ENCODE measurements at regions not wholly inside any gene's neighbourhood (a gene's known extent, or its start where the extent isn't known, plus 50 kb on each side); places are given as distances from the start of the nearest gene placed in this dataset.

- TF ChIP-seq, protein P1, sequence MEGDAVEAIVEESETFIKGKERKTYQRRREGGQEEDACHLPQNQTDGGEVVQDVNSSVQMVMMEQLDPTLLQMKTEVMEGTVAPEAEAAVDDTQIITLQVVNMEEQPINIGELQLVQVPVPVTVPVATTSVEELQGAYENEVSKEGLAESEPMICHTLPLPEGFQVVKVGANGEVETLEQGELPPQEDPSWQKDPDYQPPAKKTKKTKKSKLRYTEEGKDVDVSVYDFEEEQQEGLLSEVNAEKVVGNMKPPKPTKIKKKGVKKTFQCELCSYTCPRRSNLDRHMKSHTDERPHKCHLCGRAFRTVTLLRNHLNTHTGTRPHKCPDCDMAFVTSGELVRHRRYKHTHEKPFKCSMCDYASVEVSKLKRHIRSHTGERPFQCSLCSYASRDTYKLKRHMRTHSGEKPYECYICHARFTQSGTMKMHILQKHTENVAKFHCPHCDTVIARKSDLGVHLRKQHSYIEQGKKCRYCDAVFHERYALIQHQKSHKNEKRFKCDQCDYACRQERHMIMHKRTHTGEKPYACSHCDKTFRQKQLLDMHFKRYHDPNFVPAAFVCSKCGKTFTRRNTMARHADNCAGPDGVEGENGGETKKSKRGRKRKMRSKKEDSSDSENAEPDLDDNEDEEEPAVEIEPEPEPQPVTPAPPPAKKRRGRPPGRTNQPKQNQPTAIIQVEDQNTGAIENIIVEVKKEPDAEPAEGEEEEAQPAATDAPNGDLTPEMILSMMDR (IDR thresholded peaks at IDR 0.05; ENCODE audit: control extremely low read depth, extremely low read depth), result no peak
- H3K9me3 ChIP-seq (ENCODE audit: control insufficient read depth in 4 of 4, insufficient read depth in 3 of 4, low read length in 3 of 4), result no peaks in the 10 kb centered on the region
- H3K36me3 ChIP-seq (ENCODE audit: control insufficient read depth in 4 of 4, insufficient read depth in 4 of 4, low read length in 4 of 4), result no peaks in the 10 kb centered on the region
- DNase-seq (no peak), ATAC-seq (ENCODE audit: insufficient read depth, low FRiP score) (no peak)
- no peaks in the 10 kb centered on the region for H3K27me3 ChIP-seq (ENCODE audit: control insufficient read depth in 3 of 3, insufficient read depth in 3 of 3, low read length in 2 of 3)
- H3K27ac ChIP-seq (ENCODE audit: low read depth in 1 of 2, low read length in 1 of 2), result no peak overlapping the region
- H3K4me3 ChIP-seq, result no peak overlapping the region
- H3K9ac ChIP-seq (ENCODE audit: insufficient read depth in 1 of 2, low read length in 2 of 2), result no peak overlapping the region
- H3K4me1 ChIP-seq (ENCODE audit: control insufficient read depth in 5 of 5, insufficient read depth in 5 of 5, low read length in 5 of 5), result no peaks in the 10 kb centered on the region
- WGBS, 2 donors, result 71 to 75% methylated on average over 3 of the region's 3 CpGs
Measured at GRCh38 chr20:7410150-7410549, 530.1 kb downstream of the HAO1 start.

DNA sequence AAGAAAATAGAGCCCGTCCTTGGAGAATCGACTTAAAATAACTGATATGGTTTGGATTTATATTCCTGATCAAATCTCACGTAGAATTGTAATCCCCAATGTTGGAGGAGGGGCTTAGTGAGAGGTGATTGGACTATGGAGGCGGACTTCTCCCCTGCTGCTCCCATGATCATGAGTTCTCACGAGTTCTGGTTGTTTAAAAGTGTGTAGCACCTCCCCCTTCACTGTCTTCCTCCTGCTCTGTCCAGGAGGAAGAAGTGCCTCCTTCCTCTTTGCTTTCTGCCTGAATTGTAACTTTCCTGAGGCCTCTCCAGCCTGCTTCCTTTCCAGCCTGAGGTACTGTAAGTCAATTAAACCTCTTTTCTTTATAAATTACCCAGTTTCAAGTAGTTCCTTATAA, 529.2 kb downstream of the HAO1 start:
- Histone ChIP-seq H3K36me3 (ENCODE audit: control insufficient read depth in 4 of 4, insufficient read depth in 4 of 4, low read length in 4 of 4) (no peaks in the 10 kb centered on the region), H3K4me3 (no peak overlapping the region), H3K27ac (ENCODE audit: low read depth in 1 of 2, low read length in 1 of 2) (no peak overlapping the region), H3K27me3 (ENCODE audit: control insufficient read depth in 3 of 3, insufficient read depth in 3 of 3, low read length in 2 of 3) (no peaks in the 10 kb centered on the region), H3K9me3 (ENCODE audit: control insufficient read depth in 4 of 4, insufficient read depth in 3 of 4, low read length in 3 of 4) (no peaks in the 10 kb centered on the region), H3K4me1 (ENCODE audit: control insufficient read depth in 5 of 5, insufficient read depth in 5 of 5, low read length in 5 of 5) (no peaks in the 10 kb centered on the region), H3K9ac (ENCODE audit: insufficient read depth in 1 of 2, low read length in 2 of 2) (no peak overlapping the region)
- ATAC-seq (ENCODE audit: insufficient read depth, low FRiP score), result no peak
- no peak for DNase-seq
- WGBS, 2 donors, result 74 to 77% methylated on average over 5 of the region's 5 CpGs
- TF ChIP-seq, protein P1 (IDR thresholded peaks at IDR 0.05; ENCODE audit: control extremely low read depth, extremely low read depth), result no peak

DNA sequence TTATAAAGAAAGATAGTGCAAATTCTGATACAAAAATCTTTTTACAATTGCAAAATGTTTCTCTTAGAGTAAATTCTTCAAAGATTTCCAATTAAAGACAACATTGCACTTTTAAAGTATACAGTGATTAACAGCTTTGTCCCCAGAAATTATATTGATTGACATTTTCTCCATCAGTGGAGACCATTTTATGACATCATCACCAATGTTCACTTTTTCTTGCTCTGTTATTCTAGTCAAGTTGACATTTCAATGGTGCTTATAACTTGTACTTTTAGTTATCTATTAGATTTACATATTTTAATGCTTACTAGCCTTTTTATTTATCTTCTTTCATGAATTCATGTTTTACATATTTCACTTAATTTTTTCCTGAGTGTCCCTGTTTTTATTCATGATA, 524.8 kb downstream of the HAO1 start:
- Histone ChIP-seq H3K27me3 (ENCODE audit: control insufficient read depth in 3 of 3, insufficient read depth in 3 of 3, low read length in 2 of 3) (no peaks in the 10 kb centered on the region), H3K9me3 (ENCODE audit: control insufficient read depth in 4 of 4, insufficient read depth in 3 of 4, low read length in 3 of 4) (no peaks in the 10 kb centered on the region), H3K36me3 (ENCODE audit: control insufficient read depth in 4 of 4, insufficient read depth in 4 of 4, low read length in 4 of 4) (no peaks in the 10 kb centered on the region), H3K4me1 (ENCODE audit: control insufficient read depth in 5 of 5, insufficient read depth in 5 of 5, low read length in 5 of 5) (no peaks in the 10 kb centered on the region), H3K4me3 (no peak overlapping the region), H3K27ac (ENCODE audit: low read depth in 1 of 2, low read length in 1 of 2) (no peak overlapping the region), H3K9ac (ENCODE audit: insufficient read depth in 1 of 2, low read length in 2 of 2) (no peak overlapping the region)
- ATAC-seq (ENCODE audit: insufficient read depth, low FRiP score), result no peak
- TF ChIP-seq, protein P1 (IDR thresholded peaks at IDR 0.05; ENCODE audit: control extremely low read depth, extremely low read depth), result no peak
- DNase-seq, result no peak

DNA sequence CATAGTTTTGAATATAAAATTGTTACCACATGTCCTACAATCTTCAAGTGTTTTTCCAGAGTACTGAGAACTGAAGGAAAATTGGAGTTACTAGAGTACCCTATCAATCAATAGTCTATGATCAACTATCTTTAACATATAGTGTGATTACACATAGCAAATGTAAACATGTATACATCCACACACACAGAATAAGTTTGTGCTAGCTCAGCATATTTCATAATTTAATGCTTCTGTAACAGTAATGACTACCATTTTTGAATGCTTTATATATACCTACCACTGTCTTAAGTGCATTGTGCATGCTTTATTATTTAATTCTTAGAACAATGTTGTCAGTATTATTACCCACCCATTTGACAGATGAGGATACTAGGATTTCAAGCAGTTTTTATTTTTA, 523.9 kb downstream of the HAO1 start:
- Histone ChIP-seq H3K36me3 (ENCODE audit: control insufficient read depth in 4 of 4, insufficient read depth in 4 of 4, low read length in 4 of 4) (no peaks in the 10 kb centered on the region), H3K4me3 (no peak overlapping the region), H3K27ac (ENCODE audit: low read depth in 1 of 2, low read length in 1 of 2) (no peak overlapping the region), H3K27me3 (ENCODE audit: control insufficient read depth in 3 of 3, insufficient read depth in 3 of 3, low read length in 2 of 3) (no peaks in the 10 kb centered on the region), H3K9ac (ENCODE audit: insufficient read depth in 1 of 2, low read length in 2 of 2) (no peak overlapping the region), H3K9me3 (ENCODE audit: control insufficient read depth in 4 of 4, insufficient read depth in 3 of 4, low read length in 3 of 4) (no peaks in the 10 kb centered on the region), H3K4me1 (ENCODE audit: control insufficient read depth in 5 of 5, insufficient read depth in 5 of 5, low read length in 5 of 5) (no peaks in the 10 kb centered on the region)
- DNase-seq (no peak), ATAC-seq (ENCODE audit: insufficient read depth, low FRiP score) (no peak)
- TF ChIP-seq, protein P1 (IDR thresholded peaks at IDR 0.05; ENCODE audit: control extremely low read depth, extremely low read depth), result no peak

Data from lung (tissue), 11 donors.